ENCODE measurements at regions not wholly inside any gene's neighbourhood (a gene's known extent, or its start where the extent isn't known, plus 50 kb on each side); places are given as distances from the start of the nearest gene placed in this dataset.

GRCh38 chr2:222797871-222798270 lies 63.0 kb upstream of the ACSL3 start:
- 74 to 80% methylated on average over 3 of the region's 3 CpGs for WGBS, 2 donors (ENCODE audit: low coverage in 1 of 2)
- in situ Hi-C loops (cut with MboI; ENCODE audit: low pct_ligation_motif_present in 1 of 4, low pct_unique_long_range_greater_than_20kb in 1 of 4, low sequenced_read_pairs in 3 of 4): no loop called here
- H3K9me3 ChIP-seq: no peaks in the 10 kb centered on the region
- peaks cover 15 to 38% (median 28%) of the 10 kb centered on the region in 4 donors for H3K4me1 ChIP-seq
- no peaks in the 10 kb centered on the region for H3K27me3 ChIP-seq
- no peak for DNase-seq
- no peak overlapping the region for H3K4me3 ChIP-seq
- intact Hi-C loops (cut with DNase I; ENCODE audit: low total_unique reads): no loop called here
- no peaks in the 10 kb centered on the region for H3K36me3 ChIP-seq
- TF ChIP-seq POLR2AphosphoS5 (IDR thresholded peaks at IDR 0.05) (no peak), POLR2A (IDR thresholded peaks at IDR 0.05) (no peak), EP300 (IDR thresholded peaks at IDR 0.05; ENCODE audit: low read depth) (no peak)
- TF ChIP-seq, protein P1, sequence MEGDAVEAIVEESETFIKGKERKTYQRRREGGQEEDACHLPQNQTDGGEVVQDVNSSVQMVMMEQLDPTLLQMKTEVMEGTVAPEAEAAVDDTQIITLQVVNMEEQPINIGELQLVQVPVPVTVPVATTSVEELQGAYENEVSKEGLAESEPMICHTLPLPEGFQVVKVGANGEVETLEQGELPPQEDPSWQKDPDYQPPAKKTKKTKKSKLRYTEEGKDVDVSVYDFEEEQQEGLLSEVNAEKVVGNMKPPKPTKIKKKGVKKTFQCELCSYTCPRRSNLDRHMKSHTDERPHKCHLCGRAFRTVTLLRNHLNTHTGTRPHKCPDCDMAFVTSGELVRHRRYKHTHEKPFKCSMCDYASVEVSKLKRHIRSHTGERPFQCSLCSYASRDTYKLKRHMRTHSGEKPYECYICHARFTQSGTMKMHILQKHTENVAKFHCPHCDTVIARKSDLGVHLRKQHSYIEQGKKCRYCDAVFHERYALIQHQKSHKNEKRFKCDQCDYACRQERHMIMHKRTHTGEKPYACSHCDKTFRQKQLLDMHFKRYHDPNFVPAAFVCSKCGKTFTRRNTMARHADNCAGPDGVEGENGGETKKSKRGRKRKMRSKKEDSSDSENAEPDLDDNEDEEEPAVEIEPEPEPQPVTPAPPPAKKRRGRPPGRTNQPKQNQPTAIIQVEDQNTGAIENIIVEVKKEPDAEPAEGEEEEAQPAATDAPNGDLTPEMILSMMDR (IDR thresholded peaks at IDR 0.05): no peak
- peak overlapping the region in 2 of 4 donors; percentile 47 to 78 for H3K27ac ChIP-seq

GRCh38 chr2:222798528-222798927 lies 62.3 kb upstream of the ACSL3 start:
- DNase-seq: no peak
- Histone ChIP-seq H3K27ac (no peak overlapping the region), H3K4me3 (no peak overlapping the region), H3K36me3 (no peaks in the 10 kb centered on the region), H3K4me1 (peaks cover 15 to 38% (median 28%) of the 10 kb centered on the region in 4 donors), H3K9me3 (no peaks in the 10 kb centered on the region), H3K27me3 (no peaks in the 10 kb centered on the region)
- no peak for TF ChIP-seq POLR2AphosphoS5 (IDR thresholded peaks at IDR 0.05)
- TF ChIP-seq, protein P1 (IDR thresholded peaks at IDR 0.05): no peak
- no peak for TF ChIP-seq EP300 (IDR thresholded peaks at IDR 0.05; ENCODE audit: low read depth)
- TF ChIP-seq POLR2A (IDR thresholded peaks at IDR 0.05): no peak
- in situ Hi-C loops (cut with MboI; ENCODE audit: low pct_ligation_motif_present in 1 of 4, low pct_unique_long_range_greater_than_20kb in 1 of 4, low sequenced_read_pairs in 3 of 4): no loop called here
- intact Hi-C loops (cut with DNase I; ENCODE audit: low total_unique reads): no loop called here

DNA sequence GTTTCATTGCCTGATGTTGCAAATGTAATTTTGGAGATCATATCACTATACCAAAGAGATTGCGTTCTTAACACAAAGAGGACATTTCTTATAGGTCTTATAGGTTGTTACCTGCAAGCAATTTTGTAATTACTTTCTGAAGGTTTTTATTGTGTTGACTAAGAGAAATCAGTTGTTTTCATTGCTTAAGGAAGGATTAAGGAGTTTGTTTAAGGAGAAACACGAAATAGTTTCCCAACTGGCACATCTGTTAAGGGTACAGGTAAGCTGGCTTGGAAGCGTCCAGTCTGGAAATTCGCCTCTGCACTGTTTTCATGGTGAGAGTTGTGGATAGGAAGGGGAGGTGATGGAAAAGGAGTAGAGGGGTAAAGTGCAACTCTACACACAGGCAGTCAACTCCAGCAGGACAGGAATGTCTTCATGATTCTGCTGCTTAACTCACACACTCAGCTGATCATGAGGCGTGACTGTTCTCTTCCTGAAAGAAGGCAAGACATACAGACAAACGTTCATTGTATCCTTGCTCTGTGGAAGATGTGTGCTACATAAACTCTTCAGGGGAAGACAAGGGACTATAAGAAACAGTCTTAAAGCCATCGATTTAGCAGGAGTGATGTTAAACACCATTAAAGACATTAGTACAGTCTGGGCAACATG lies 61.4 kb upstream of the ACSL3 start:
- in situ Hi-C loops (cut with MboI; ENCODE audit: low pct_ligation_motif_present in 1 of 4, low pct_unique_long_range_greater_than_20kb in 1 of 4, low sequenced_read_pairs in 3 of 4) (no loop called here), intact Hi-C loops (cut with DNase I; ENCODE audit: low total_unique reads) (no loop called here)
- no peaks in the 10 kb centered on the region for H3K9me3 ChIP-seq
- no peaks in the 10 kb centered on the region for H3K36me3 ChIP-seq
- H3K27ac ChIP-seq: no peak overlapping the region
- H3K4me3 ChIP-seq: no peak overlapping the region
- DNase-seq: no peak
- H3K27me3 ChIP-seq: no peaks in the 10 kb centered on the region
- H3K4me1 ChIP-seq: peaks cover 15 to 38% (median 28%) of the 10 kb centered on the region in 4 donors
- no peak for TF ChIP-seq POLR2AphosphoS5 (IDR thresholded peaks at IDR 0.05)
- WGBS, 2 donors (ENCODE audit: low coverage in 1 of 2): 48 to 49% methylated on average over 4 to 7 of the region's 7 CpGs

DNA sequence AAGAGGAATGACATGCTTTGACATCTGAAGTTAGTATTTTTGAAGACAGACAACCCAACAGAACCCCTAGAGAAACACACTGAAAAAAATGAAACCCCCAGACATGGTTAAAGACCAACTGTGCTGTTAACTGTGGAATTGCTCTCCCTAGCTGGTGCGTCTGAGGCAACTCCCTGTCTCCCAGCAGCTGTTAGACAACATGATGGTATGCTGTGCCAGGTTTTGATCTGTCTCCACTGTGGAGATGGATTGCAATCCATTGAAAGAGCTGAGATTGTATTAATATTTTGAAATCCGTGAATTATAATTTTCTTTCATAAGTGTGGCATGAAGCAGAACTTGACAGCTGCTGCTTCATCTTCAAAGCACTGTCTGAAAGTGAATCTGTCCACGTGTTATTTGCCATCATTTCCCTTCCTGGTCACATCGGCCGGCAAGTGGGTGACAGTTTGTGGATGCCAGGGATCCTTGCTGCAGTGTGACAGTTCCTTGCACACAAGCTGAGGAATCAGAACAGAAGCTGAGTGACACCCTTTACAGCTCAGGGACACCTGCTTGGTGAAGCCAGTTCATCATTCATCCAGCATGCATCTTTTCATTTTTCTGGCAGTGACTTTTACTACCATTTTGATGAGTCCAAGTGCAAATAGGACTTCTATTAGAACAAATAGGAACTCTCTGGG lies 58.2 kb upstream of the ACSL3 start:
- Histone ChIP-seq H3K27me3 (no peaks in the 10 kb centered on the region), H3K4me1 (peaks cover 1 to 13% (median 11%) of the 10 kb centered on the region in 4 donors), H3K9me3 (no peaks in the 10 kb centered on the region), H3K27ac (no peak overlapping the region), H3K4me3 (no peak overlapping the region), H3K36me3 (no peaks in the 10 kb centered on the region)
- no peak for TF ChIP-seq EP300 (IDR thresholded peaks at IDR 0.05; ENCODE audit: low read depth)
- TF ChIP-seq, protein P1 (IDR thresholded peaks at IDR 0.05): no peak
- no peak for TF ChIP-seq POLR2A (IDR thresholded peaks at IDR 0.05)
- no peak for TF ChIP-seq POLR2AphosphoS5 (IDR thresholded peaks at IDR 0.05)
- in situ Hi-C loops (cut with MboI; ENCODE audit: low pct_ligation_motif_present in 1 of 4, low pct_unique_long_range_greater_than_20kb in 1 of 4, low sequenced_read_pairs in 3 of 4): no loop called here
- intact Hi-C loops (cut with DNase I; ENCODE audit: low total_unique reads): no loop called here
- 64 to 79% methylated on average over 4 to 5 of the region's 5 CpGs for WGBS, 2 donors (ENCODE audit: low coverage in 1 of 2)
- DNase-seq: no peak
